HFFc6 (cell line): ENCODE measurements at regions not wholly inside any gene's neighbourhood (a gene's known extent, or its start where the extent isn't known, plus 50 kb on each side); places are given as distances from the start of the nearest gene placed in this dataset.

Source experiments
- DNase-seq: peaks from one replicate; pipeline ENCODE4 v3.0.0-alpha.2; 2018
- H3K27ac Mint-ChIP-seq: 2 replicates; pipeline ENCODE4 v1.8.0; 2020; ENCODE audit warnings: mild to moderate bottlenecking, mixed read lengths
- H3K27me3 Mint-ChIP-seq: 2 replicates; pipeline ENCODE4 v1.8.0; 2021; ENCODE audit warnings: mild to moderate bottlenecking, moderate library complexity, mixed read lengths; ENCODE audit not compliant: insufficient read depth
- H3K36me3 Mint-ChIP-seq: 2 replicates; pipeline ENCODE4 v1.8.0; 2021; ENCODE audit warnings: low read depth, mixed read lengths
- H3K4me1 Mint-ChIP-seq: 2 replicates; pipeline ENCODE4 v1.8.0; 2020; ENCODE audit warnings: low read depth, mixed read lengths
- H3K4me3 Mint-ChIP-seq: 2 replicates; pipeline ENCODE4 v1.8.0; 2020; ENCODE audit warnings: mild to moderate bottlenecking, moderate library complexity, mixed read lengths
- H3K9me3 Mint-ChIP-seq: 2 replicates; pipeline ENCODE4 v1.8.0; 2020; ENCODE audit warnings: mild to moderate bottlenecking, mixed read lengths
- CTCF ChIP-seq: fragments of 200-600 bp; sonication (generic); IDR thresholded peaks from 2 replicates; pipeline ENCODE4 v1.5.0; 2021; ENCODE audit warnings: antibody characterized with exemption, mild to moderate bottlenecking

- Mint-ChIP-seq H3K27me3 (peaks cover 8% of the 10 kb centered on the region), H3K27ac (no peak overlapping the region), H3K36me3 (no peaks in the 10 kb centered on the region), H3K4me1 (peaks cover 7% of the 10 kb centered on the region), H3K9me3 (no peaks in the 10 kb centered on the region), H3K4me3 (no peak overlapping the region)
- no peak for TF ChIP-seq CTCF
- DNase-seq = no peak
Measured at GRCh38 chr4:55745014-55745413, 74.6 kb upstream of the EXOC1L start.

GRCh38 chr4:55747793-55748192 is 71.8 kb upstream of the EXOC1L start:
- no peaks in the 10 kb centered on the region for H3K36me3 Mint-ChIP-seq
- TF ChIP-seq CTCF = no peak
- H3K9me3 Mint-ChIP-seq = no peaks in the 10 kb centered on the region
- peaks cover 8% of the 10 kb centered on the region for H3K27me3 Mint-ChIP-seq
- no peak overlapping the region for H3K4me3 Mint-ChIP-seq
- peaks cover 2% of the 10 kb centered on the region for H3K4me1 Mint-ChIP-seq
- H3K27ac Mint-ChIP-seq = no peak overlapping the region
- DNase-seq = no peak

- no peak overlapping the region for H3K27ac Mint-ChIP-seq
- peaks cover 4% of the 10 kb centered on the region for H3K4me1 Mint-ChIP-seq
- TF ChIP-seq CTCF = no peak
- no peak for DNase-seq
- peaks cover 11% of the 10 kb centered on the region for H3K27me3 Mint-ChIP-seq
- H3K36me3 Mint-ChIP-seq = no peaks in the 10 kb centered on the region
- no peaks in the 10 kb centered on the region for H3K9me3 Mint-ChIP-seq
- no peak overlapping the region for H3K4me3 Mint-ChIP-seq
Measured at GRCh38 chr4:55749666-55750065, 69.9 kb upstream of the EXOC1L start.

- DNase-seq = no peak
- no peak overlapping the region for H3K27ac Mint-ChIP-seq
- H3K27me3 Mint-ChIP-seq = peaks cover 8% of the 10 kb centered on the region; the same call in 1 of the 2 replicates
- H3K36me3 Mint-ChIP-seq = no peaks in the 10 kb centered on the region
- TF ChIP-seq CTCF = no peak
- peaks cover 12% of the 10 kb centered on the region for H3K4me1 Mint-ChIP-seq
- no peaks in the 10 kb centered on the region for H3K9me3 Mint-ChIP-seq
- no peak overlapping the region for H3K4me3 Mint-ChIP-seq
Measured at GRCh38 chr4:55752810-55753209, 66.8 kb upstream of the EXOC1L start.

- Mint-ChIP-seq H3K4me3 (no peak overlapping the region), H3K9me3 (no peaks in the 10 kb centered on the region), H3K4me1 (peaks cover 12% of the 10 kb centered on the region), H3K27ac (no peak overlapping the region), H3K27me3 (peaks cover 10% of the 10 kb centered on the region), H3K36me3 (no peaks in the 10 kb centered on the region)
- no peak for TF ChIP-seq CTCF
- DNase-seq = no peak
Measured at GRCh38 chr4:55753856-55754255, 65.7 kb upstream of the EXOC1L start.

- Mint-ChIP-seq H3K4me1 (peaks cover 12% of the 10 kb centered on the region), H3K27me3 (peaks cover 7% of the 10 kb centered on the region), H3K9me3 (no peaks in the 10 kb centered on the region), H3K27ac (no peak overlapping the region), H3K36me3 (no peaks in the 10 kb centered on the region), H3K4me3 (no peak overlapping the region)
- TF ChIP-seq CTCF = no peak
- DNase-seq = no peak
Measured at GRCh38 chr4:55754754-55755350, 64.7 kb upstream of the EXOC1L start.
